Ovary (tissue), 3 donors: ENCODE measurements at regions not wholly inside any gene's neighbourhood (a gene's known extent, or its start where the extent isn't known, plus 50 kb on each side); places are given as distances from the start of the nearest gene placed in this dataset.

Experiments
- POLR2A ChIP-seq: fragments of 450-650 bp; IDR thresholded peaks from one replicate; pipeline ENCODE4 v1.6.1; 2017; ENCODE audit warnings: antibody characterized with exemption, mild to moderate bottlenecking, moderate library complexity
- TF ChIP-seq, protein P1 (sequence below), 3 donors: fragments of 450-650 bp in 2 of 3; fragments of 200-600 bp in 1 of 3; IDR thresholded peaks; one replicate each; pipeline versions ENCODE4 v1.5.1 to v1.8.0; 2016 to 2022; ENCODE audit warnings: antibody characterized with exemption in 3 of 3, mild to moderate bottlenecking in 1 of 3
- donor health status: DM: no; HTN: no; CAD: no.

- no peak for TF ChIP-seq POLR2A
- TF ChIP-seq, protein P1, sequence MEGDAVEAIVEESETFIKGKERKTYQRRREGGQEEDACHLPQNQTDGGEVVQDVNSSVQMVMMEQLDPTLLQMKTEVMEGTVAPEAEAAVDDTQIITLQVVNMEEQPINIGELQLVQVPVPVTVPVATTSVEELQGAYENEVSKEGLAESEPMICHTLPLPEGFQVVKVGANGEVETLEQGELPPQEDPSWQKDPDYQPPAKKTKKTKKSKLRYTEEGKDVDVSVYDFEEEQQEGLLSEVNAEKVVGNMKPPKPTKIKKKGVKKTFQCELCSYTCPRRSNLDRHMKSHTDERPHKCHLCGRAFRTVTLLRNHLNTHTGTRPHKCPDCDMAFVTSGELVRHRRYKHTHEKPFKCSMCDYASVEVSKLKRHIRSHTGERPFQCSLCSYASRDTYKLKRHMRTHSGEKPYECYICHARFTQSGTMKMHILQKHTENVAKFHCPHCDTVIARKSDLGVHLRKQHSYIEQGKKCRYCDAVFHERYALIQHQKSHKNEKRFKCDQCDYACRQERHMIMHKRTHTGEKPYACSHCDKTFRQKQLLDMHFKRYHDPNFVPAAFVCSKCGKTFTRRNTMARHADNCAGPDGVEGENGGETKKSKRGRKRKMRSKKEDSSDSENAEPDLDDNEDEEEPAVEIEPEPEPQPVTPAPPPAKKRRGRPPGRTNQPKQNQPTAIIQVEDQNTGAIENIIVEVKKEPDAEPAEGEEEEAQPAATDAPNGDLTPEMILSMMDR (IDR thresholded peaks at IDR 0.05), result no peak
Measured at GRCh38 chr5:96155147-96155546, 193.5 kb upstream of the ELL2 start.
